VCaP (cell line): ENCODE measurements at regions not wholly inside any gene's neighbourhood (a gene's known extent, or its start where the extent isn't known, plus 50 kb on each side); places are given as distances from the start of the nearest gene placed in this dataset.

Source experiments
- H3K27ac ChIP-seq: fragments of 450-650 bp; 2 replicates; pipeline ENCODE4 v1.5.1; 2017
- TF ChIP-seq, protein P1 (sequence below): fragments of 450-650 bp; conservative IDR thresholded peaks from 2 replicates; pipeline ENCODE4 v1.5.1; 2017; ENCODE audit warnings: mild to moderate bottlenecking, moderate library complexity

DNA sequence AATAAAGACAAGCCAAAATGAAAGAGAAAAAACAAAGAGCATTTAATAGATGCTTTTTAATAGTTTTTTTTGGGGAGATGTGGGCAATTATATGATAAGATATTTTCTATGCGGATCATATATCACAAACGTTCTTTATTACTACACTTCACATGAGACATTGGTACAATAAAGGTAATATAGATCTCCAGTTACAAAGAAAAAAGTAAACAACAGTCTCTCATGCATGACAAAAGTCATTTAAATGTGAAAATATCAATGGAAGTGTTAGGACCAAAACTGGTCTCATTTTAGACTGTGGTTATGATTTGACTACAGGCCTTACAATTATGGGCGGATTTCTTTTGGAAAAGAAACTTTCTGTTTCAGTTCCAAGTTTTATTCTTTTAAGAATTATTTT is 687.0 kb downstream of the ADGRL2 start:
- TF ChIP-seq, protein P1, sequence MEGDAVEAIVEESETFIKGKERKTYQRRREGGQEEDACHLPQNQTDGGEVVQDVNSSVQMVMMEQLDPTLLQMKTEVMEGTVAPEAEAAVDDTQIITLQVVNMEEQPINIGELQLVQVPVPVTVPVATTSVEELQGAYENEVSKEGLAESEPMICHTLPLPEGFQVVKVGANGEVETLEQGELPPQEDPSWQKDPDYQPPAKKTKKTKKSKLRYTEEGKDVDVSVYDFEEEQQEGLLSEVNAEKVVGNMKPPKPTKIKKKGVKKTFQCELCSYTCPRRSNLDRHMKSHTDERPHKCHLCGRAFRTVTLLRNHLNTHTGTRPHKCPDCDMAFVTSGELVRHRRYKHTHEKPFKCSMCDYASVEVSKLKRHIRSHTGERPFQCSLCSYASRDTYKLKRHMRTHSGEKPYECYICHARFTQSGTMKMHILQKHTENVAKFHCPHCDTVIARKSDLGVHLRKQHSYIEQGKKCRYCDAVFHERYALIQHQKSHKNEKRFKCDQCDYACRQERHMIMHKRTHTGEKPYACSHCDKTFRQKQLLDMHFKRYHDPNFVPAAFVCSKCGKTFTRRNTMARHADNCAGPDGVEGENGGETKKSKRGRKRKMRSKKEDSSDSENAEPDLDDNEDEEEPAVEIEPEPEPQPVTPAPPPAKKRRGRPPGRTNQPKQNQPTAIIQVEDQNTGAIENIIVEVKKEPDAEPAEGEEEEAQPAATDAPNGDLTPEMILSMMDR, result no peak
- H3K27ac ChIP-seq, result no peak overlapping the region

DNA sequence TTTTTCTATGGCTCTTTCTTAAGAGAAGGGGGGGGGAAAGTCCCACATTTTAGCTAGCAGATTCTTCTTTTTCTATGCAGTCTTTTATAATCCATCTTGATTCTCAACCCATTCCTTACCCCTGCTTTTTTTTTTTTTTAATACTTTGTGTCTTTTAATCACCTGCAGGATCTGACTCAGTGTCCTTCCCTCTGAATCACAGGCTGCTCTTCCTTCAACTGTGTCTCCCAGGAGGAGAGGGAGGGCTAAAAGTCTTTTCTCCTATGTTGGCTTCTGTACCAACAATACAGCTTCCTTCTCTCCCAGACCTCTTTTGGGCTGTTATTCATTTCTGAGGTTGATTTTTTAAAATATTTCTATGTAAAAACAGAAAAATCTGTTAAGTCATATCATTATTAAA is 686.2 kb downstream of the ADGRL2 start:
- TF ChIP-seq, protein P1, result no peak
- no peak overlapping the region for H3K27ac ChIP-seq

DNA sequence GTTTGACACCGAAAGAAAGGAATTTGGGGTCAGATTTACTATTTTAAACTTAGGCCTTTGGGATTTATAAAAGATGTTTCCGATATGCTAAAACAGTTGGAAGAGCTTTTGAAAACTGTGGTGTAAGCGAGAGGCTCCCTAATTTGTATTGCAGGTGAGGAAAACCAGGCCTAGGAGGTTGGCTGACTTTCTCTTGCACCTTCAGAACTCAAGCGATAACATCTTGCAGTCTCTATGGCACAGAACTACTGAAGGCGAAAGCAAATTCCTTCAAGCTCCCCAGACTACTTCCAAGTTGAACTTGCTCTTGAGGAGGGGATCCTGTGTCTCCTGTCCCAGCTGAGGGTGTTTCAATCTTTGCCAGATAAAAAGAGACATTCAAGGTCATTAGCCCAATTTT is 685.7 kb downstream of the ADGRL2 start:
- no peak overlapping the region for H3K27ac ChIP-seq
- TF ChIP-seq, protein P1, result no peak

DNA sequence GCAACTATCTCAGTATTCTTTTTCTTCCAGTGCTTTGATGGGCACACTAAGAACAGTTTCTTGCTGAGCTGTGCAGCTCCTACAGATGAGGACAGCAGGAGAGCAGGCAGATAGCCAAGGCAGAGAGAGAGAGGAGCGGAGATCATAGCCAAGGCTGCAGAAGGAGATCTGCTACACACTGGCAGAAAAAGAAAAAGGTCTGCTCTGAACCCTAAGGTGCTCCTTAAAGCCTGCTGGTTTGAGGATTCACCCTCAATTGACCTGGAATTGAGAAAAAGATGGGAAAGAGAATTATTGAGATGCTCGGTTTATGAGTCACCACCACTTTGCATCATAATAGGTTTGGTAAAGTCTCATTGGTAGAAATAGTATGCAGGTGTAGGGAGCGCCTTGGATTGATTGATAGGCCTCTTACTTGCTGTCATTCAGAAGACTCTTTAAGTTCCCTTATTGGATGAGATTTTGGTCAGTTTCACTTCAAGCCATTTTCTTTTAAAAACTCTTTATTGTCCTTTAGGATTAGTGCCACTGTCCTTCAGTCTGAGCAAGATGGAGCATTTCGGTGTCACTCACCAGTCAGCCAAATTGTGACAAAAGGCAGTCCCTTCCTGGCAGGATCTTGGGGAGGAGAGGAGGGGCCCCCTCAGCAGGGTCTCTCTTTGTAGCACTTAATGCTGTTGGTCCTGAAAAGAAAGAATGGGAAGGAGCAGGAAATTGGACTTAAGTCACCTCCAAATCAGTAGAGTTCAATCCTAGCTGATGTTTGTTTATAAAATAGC is 685.0 kb downstream of the ADGRL2 start:
- TF ChIP-seq, protein P1, result no peak
- no peak overlapping the region for H3K27ac ChIP-seq

DNA sequence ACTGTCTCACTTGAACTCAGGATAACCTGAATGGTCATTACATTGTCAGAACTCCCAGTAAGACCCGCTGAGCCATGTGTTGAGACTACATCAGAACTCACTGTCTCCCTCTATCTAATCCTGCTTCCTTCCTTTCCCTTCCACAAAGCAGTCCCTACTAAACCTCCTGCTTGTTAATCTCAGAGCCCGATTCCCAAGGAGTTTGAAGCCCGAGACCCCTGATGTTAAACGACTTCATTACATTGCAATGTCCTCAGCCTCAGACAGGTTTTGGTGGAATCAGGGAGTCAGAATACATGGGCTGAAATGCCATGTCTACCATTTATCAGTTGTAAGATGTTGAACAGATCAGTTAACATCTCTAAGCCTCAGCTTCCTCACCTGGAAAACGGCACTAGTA is 682.4 kb downstream of the ADGRL2 start:
- TF ChIP-seq, protein P1, result no peak
- H3K27ac ChIP-seq, result no peak overlapping the region

DNA sequence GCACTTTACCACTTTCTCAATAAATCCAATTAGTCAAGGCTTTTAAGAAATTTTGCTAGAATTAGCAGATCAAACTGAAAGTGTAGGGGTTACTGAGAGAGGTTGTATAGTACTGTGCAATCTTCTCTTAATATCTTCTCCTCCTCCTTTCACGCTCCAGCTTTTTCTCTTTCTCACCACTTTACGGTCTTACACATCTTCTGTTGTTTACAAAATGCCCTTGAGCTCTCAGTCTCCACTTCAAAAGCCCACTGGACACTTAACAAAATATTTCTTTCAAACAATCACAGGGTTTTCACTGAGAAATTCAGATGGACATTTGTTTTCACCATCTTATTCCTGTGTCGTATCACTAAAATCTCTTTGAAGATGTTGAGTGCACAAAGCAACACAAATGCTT is 678.2 kb downstream of the ADGRL2 start:
- TF ChIP-seq, protein P1, result no peak

DNA sequence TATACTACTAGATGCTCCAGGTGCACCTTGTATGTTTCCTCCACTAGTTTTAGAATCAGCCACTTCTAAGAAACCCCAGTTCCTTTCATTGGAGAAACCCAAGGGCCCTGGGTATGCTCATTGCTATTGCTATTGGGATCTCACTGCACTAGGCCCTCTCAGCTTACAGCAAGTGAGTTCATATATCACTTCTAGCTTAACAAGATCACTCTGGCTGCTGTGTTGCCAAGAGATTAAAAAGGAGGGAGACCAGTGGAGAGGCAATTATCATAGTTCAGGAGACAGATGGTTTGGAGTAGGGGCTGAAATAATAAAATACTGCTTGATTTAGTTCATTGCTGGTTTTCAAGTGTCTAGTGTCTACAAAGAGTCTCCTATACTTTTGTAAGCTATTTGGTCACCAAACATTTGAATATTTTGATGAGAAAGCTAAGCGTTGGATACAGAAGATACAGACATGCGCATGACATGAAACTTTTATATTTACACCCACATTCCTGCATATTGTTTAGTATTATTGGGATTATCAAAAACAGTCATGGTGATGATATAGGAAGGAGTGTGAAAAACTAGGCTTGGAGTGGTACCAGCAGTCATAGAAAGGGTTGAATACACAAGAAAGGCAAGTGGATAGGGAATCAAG is 671.9 kb downstream of the ADGRL2 start:
- H3K27ac ChIP-seq, result no peak overlapping the region
- TF ChIP-seq, protein P1, result no peak

More for the DNA sequence above, 678.2 kb downstream of the ADGRL2 start:
- H3K27ac ChIP-seq, result no peak overlapping the region
